ENCODE measurements at regions not wholly inside any gene's neighbourhood (a gene's known extent, or its start where the extent isn't known, plus 50 kb on each side); places are given as distances from the start of the nearest gene placed in this dataset.

- DNase-seq (ENCODE audit: low spot score): no peak
Measured at GRCh38 chr5:117942861-117943519, 1045.4 kb downstream of the DTWD2 start.

- no peak for DNase-seq (ENCODE audit: low spot score)
Measured at GRCh38 chr5:117893211-117893610, 1095.1 kb downstream of the DTWD2 start.

DNA sequence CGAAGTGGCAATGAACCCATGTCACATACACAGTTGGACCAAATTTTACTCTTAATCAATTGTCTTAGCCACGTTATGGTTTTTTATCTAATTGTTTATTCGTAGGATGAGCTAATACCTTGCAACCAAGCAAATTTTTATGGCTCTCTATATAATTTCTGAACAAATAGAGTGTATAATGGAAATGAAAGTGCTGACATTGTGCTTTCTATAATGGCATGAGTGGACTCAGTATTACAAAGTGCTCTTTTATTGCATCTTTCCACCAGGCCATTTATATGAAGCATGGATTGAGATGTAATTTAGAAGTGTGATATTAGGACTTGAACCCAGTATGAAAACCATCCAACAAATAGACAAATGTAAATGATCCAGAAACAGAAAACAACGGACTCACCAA lies 1096.0 kb downstream of the DTWD2 start:
- no peak for DNase-seq (ENCODE audit: low spot score)

GRCh38 chr5:117889596-117889995 lies 1098.8 kb downstream of the DTWD2 start:
- peak; percentile 31 for DNase-seq (ENCODE audit: low spot score)

GRCh38 chr5:117888688-117889087 lies 1099.7 kb downstream of the DTWD2 start:
- DNase-seq (ENCODE audit: low spot score): no peak

- DNase-seq (ENCODE audit: low spot score): no peak
Measured at GRCh38 chr5:117881426-117882230, 1106.7 kb downstream of the DTWD2 start.

DNA sequence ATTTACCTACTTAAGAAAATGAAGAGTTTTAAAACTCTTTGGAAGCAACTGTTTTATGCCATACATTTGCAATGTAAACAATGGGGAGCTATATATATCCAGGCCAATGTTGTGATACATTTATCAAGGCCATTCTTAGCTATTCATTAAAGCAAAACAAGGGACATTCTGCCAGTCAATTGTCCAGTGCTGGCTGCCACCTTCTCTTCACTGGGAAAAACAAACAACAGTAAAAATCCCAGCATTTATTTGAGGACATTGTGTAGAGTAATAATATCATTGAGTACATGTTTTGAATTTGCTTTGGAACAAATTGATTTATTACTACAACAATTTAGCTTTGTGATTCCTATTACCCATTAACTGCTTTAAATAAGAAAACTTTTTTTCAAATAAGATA lies 1107.4 kb downstream of the DTWD2 start:
- no peak for DNase-seq (ENCODE audit: low spot score)

- no peak for DNase-seq (ENCODE audit: low spot score)
Measured at GRCh38 chr5:117877731-117878130, 1110.6 kb downstream of the DTWD2 start.

- no peak for DNase-seq (ENCODE audit: low spot score)
Measured at GRCh38 chr5:117872798-117873368, 1115.5 kb downstream of the DTWD2 start.

GRCh38 chr5:117869596-117869995 lies 1118.8 kb downstream of the DTWD2 start:
- no peak for DNase-seq (ENCODE audit: low spot score)

- DNase-seq (ENCODE audit: low spot score): no peak
Measured at GRCh38 chr5:117863586-117864296, 1124.6 kb downstream of the DTWD2 start.

GRCh38 chr5:117860550-117860949 lies 1127.8 kb downstream of the DTWD2 start:
- no peak for DNase-seq (ENCODE audit: low spot score)

GRCh38 chr5:117859176-117859575 lies 1129.2 kb downstream of the DTWD2 start:
- no peak for DNase-seq (ENCODE audit: low spot score)

DNA sequence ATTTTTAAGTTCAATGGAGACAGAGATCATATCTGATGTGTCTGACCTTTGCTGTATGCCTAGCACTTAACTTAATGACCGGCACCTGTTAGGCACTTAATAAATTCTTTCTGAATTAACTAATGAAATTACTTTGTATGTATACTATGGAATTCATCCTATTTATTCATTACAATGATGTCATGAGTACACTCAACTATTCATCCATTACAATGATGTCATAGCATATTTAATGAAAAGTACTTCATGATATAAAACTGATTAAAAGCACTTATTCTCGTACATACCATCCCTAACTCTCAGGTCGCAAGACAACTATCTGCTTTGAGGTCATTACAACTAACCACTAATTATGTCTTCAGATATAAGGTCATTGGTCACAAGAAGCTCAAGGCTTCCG lies 1131.6 kb downstream of the DTWD2 start:
- DNase-seq (ENCODE audit: low spot score): no peak

DNA sequence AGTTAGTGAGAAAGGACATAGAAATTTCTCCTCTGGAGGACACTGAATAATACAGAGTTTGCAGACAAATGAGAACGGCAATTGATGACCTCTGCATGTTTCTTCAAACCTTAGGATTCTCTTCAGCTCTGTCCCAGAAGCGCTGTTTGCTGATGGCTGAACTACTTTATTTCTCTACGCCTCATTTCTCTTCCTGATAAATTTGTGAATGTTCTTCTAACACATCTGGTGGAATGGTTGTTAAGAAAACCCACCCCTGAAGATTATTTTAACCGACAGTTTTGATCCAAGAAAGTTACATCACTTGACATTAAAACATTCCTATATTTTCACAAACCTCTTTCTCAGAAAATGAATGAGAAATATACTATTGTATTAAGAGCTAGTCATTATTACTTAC lies 1150.6 kb downstream of the DTWD2 start:
- no peak for DNase-seq (ENCODE audit: low spot score)

- no peak for DNase-seq (ENCODE audit: low spot score)
Measured at GRCh38 chr5:117833691-117834090, 1154.7 kb downstream of the DTWD2 start.

DNA sequence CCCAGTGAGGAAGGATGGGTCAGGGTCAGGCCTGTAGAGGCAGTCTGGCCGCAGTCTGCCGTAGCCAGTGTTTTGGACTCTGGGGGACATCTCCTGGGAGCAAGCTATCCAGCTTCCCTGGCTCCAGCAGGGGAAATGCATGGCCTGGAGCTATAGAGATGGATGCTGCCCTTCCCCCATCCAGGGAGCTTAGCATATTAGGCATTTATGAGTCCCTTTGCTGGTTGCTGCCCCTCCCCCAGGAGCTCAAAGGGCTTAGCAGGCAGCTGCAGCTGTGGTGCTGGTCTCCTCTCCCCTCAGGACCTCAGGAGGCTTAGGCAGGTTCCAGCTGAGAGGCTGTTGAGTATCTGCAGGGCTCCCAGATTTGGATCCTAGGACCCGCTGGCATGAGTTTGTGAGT lies 1158.7 kb downstream of the DTWD2 start:
- DNase-seq (ENCODE audit: low spot score): no peak

- DNase-seq (ENCODE audit: low spot score): no peak
Measured at GRCh38 chr5:117813850-117814249, 1174.5 kb downstream of the DTWD2 start.

GRCh38 chr5:117812861-117813260 lies 1175.5 kb downstream of the DTWD2 start:
- DNase-seq (ENCODE audit: low spot score): no peak

GRCh38 chr5:117809251-117809650 lies 1179.1 kb downstream of the DTWD2 start:
- no peak for DNase-seq (ENCODE audit: low spot score)

DNA sequence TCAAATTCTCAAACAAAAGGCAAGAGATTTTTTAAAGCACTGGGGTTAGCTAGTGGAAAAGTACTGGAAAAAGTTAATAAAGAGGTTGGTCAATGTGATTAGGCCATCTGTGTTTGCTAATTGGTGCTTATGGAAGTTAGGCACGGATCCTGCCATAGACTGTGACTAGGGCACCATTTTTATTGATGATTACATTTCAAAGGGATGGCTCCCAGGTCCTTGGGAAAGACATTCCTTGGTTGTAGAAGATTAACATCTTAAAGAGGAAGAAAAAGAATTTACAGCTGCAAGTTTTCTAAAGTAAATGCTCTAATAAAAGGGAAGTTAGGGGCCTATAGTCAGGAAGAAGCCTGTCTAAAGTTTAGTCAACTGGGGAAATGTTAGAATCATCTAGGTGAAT lies 1183.3 kb downstream of the DTWD2 start:
- DNase-seq (ENCODE audit: low spot score): no peak

- DNase-seq (ENCODE audit: low spot score): peak; percentile 12
Measured at GRCh38 chr5:117803533-117803932, 1184.8 kb downstream of the DTWD2 start.

DNA sequence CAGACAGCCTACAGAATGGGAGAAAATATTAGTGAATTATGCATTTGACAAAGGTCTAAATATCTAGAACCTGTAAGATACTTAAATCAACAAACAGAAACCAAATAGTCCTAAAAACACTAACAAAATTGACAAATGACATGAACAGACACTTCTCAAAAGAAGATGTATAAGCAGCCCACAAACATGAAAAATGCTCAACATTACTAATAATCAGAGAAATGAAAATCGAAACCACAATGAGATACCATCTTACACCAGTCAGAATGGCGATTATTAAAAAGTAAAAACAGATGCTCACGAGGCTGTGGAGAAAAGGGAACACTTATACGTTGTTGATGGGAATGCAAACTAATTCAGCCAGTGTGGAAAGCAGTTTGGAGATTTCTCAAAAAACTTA lies 1186.8 kb downstream of the DTWD2 start:
- DNase-seq (ENCODE audit: low spot score): no peak

Measured in AG08395 (cell line).